PC-3 (cell line): ENCODE measurements at regions not wholly inside any gene's neighbourhood (a gene's known extent, or its start where the extent isn't known, plus 50 kb on each side); places are given as distances from the start of the nearest gene placed in this dataset.

Experiments
- ATAC-seq: fragments of 200-7000 bp; cut with Tn5 transposase; 2 replicates; pipeline ENCODE4 v1.9.1; 2020; ENCODE audit warnings: mild to moderate bottlenecking, moderate library complexity
- BruUV-seq: library from RNA; stranded (reverse); fragments of 400-500 nt; replicated peaks from 2 replicates; lab custom pipeline; 2021; lab: Mats Ljungman, UMichigan
- CTCF ChIA-PET: fragments of 300-600 bp; sonication (Branson Sonifier 250); formaldehyde crosslinking; loops from one replicate; lab custom pipeline; 2022; ENCODE audit warnings: antibody characterized with exemption; lab: Charles Lee
- POLR2A ChIA-PET: fragments of 300-600 bp; sonication (Branson Sonifier 250); formaldehyde crosslinking; loops from one replicate; lab custom pipeline; 2022; ENCODE audit warnings: antibody characterized with exemption; ENCODE audit not compliant: unreplicated experiment; lab: Charles Lee
- DNase-seq: peaks from one replicate; pipeline ENCODE4 v3.0.0-alpha.2; 2015
- H2AFZ ChIP-seq: fragments of 300-600 bp; sonication (generic); 2 replicates; pipeline ENCODE4 v1.6.0; 2016; ENCODE audit warnings: antibody characterized with exemption, low read length
- H3F3A ChIP-seq: fragments of 300-600 bp; sonication (generic); one replicate; pipeline ENCODE4 v1.6.0; 2017; ENCODE audit warnings: antibody characterized with exemption, low read length, control low read depth, mild to moderate bottlenecking; ENCODE audit not compliant: unreplicated experiment
- H3K27ac ChIP-seq: fragments of 300-600 bp; sonication (generic); 2 replicates; pipeline ENCODE4 v1.5.1; 2016; ENCODE audit warnings: mild to moderate bottlenecking, low read length
- H3K27me3 ChIP-seq: fragments of 300-600 bp; sonication (generic); 2 replicates; pipeline ENCODE4 v1.6.1; 2016; ENCODE audit warnings: low read length, mixed read lengths
- H3K36me3 ChIP-seq: fragments of 300-600 bp; sonication (generic); 2 replicates; pipeline ENCODE4 v1.6.1; 2016; ENCODE audit warnings: low read depth, mixed run types, low read length, mixed read lengths
- H3K4me1 ChIP-seq: fragments of 300-600 bp; sonication (generic); 2 replicates; pipeline ENCODE4 v1.5.1; 2016; ENCODE audit warnings: low read length; ENCODE audit not compliant: insufficient read depth
- H3K4me2 ChIP-seq: fragments of 300-600 bp; sonication (generic); 2 replicates; pipeline ENCODE4 v1.6.0; 2016; ENCODE audit warnings: low read length
- H3K4me3 ChIP-seq: fragments of 300-600 bp; sonication (generic); 2 replicates; pipeline ENCODE4 v1.5.1; 2016; ENCODE audit warnings: mild to moderate bottlenecking, low read length, mixed read lengths
- H3K79me2 ChIP-seq: fragments of 300-600 bp; sonication (generic); 2 replicates; pipeline ENCODE4 v1.6.1; 2017; ENCODE audit warnings: low read length, mixed read lengths
- H3K9ac ChIP-seq: fragments of 300-600 bp; sonication (generic); 2 replicates; pipeline ENCODE4 v1.6.0; 2016; ENCODE audit warnings: mild to moderate bottlenecking, low read length
- H3K9me2 ChIP-seq: fragments of 300-600 bp; sonication (generic); replicated peaks from 2 replicates; pipeline ENCODE4 v1.6.1; 2016; ENCODE audit warnings: mixed run types, low read length, mixed read lengths
- H3K9me3 ChIP-seq: fragments of 300-600 bp; sonication (generic); 2 replicates; pipeline ENCODE4 v1.6.1; 2016; ENCODE audit warnings: low read length, mixed read lengths
- H4K20me1 ChIP-seq: fragments of 300-600 bp; sonication (generic); 2 replicates; pipeline ENCODE4 v1.6.1; 2016; ENCODE audit warnings: low read length, mixed read lengths
- CTCF ChIP-seq: fragments of 300-600 bp; sonication (generic); conservative IDR thresholded peaks from 2 replicates; pipeline ENCODE4 v1.5.1; 2017; ENCODE audit warnings: antibody characterized with exemption, low read depth, mild to moderate bottlenecking, low read length
- EZH2 ChIP-seq: fragments of 300-600 bp; sonication (generic); IDR thresholded peaks from one replicate; pipeline ENCODE4 v1.6.1; 2017; ENCODE audit warnings: antibody characterized with exemption, mild to moderate bottlenecking, low read length; ENCODE audit not compliant: unreplicated experiment
- EZH2phosphoT487 ChIP-seq: fragments of 300-600 bp; sonication (generic); IDR thresholded peaks from 2 replicates; pipeline ENCODE4 v1.6.1; 2018; ENCODE audit warnings: mild to moderate bottlenecking, antibody characterized with exemption, low read length, borderline replicate concordance
- intact Hi-C: fragments of 100-400 bp; cut with micrococcal nuclease; formaldehyde crosslinking; loops from 2 replicates; pipeline ENCODE4 v1.9.0; 2023

- Histone ChIP-seq H3K4me3 (no peak overlapping the region), H3K79me2 (no peaks in the 10 kb centered on the region), H3K9me3 (no peaks in the 10 kb centered on the region), H3F3A (no peaks in the 10 kb centered on the region), H3K4me1 (no peaks in the 10 kb centered on the region), H3K9ac (no peak overlapping the region), H3K27ac (no peak overlapping the region), H3K27me3 (peaks cover 57% of the 10 kb centered on the region), H3K4me2 (no peak overlapping the region), H2AFZ (no peak overlapping the region), H3K9me2 (no peaks in the 10 kb centered on the region), H3K36me3 (no peaks in the 10 kb centered on the region), H4K20me1 (no peaks in the 10 kb centered on the region)
- DNase-seq = no peak
- TF ChIP-seq CTCF (no peak), EZH2phosphoT487 (no peak), EZH2 (no peak)
- ChIA-PET POLR2A (no interaction called here), CTCF (no interaction called here)
- no peak for ATAC-seq
- intact Hi-C loops = no loop called here
- BruUV-seq = no TSS peak
Measured at GRCh38 chr18:7169601-7170000, 52.0 kb upstream of the LAMA1 start.

GRCh38 chr18:7168408-7168807 is 50.8 kb upstream of the LAMA1 start:
- POLR2A ChIA-PET = interaction anchor here (0.6 to 0.7 kb wide), 3 partner anchors 18 to 1363 kb away, joined by 5 to 15 read pairs (median 8); no protein-coding TSS in a partner anchor
- ATAC-seq = no peak
- Histone ChIP-seq H3K9me2 (no peaks in the 10 kb centered on the region), H3K27ac (no peak overlapping the region), H3K4me2 (no peak overlapping the region), H3K36me3 (no peaks in the 10 kb centered on the region), H3K79me2 (no peaks in the 10 kb centered on the region), H2AFZ (no peak overlapping the region), H4K20me1 (no peaks in the 10 kb centered on the region), H3K9ac (no peak overlapping the region), H3K4me1 (no peaks in the 10 kb centered on the region), H3K4me3 (no peak overlapping the region), H3K9me3 (no peaks in the 10 kb centered on the region), H3K27me3 (peaks cover 48% of the 10 kb centered on the region), H3F3A (no peaks in the 10 kb centered on the region)
- TF ChIP-seq CTCF = no peak
- no peak for TF ChIP-seq EZH2phosphoT487
- no peak for TF ChIP-seq EZH2
- CTCF ChIA-PET = no interaction called here
- BruUV-seq = no TSS peak
- DNase-seq = no peak
- intact Hi-C loops = no loop called here
